PC-9 (cell line): ENCODE measurements at regions not wholly inside any gene's neighbourhood (a gene's known extent, or its start where the extent isn't known, plus 50 kb on each side); places are given as distances from the start of the nearest gene placed in this dataset.
A peak's percentile ranks its signal among the peaks of the same experiment; 100 is the strongest.

ENCODE experiments used
- BruUV-seq: library from RNA; stranded (reverse); fragments of 400-500 nt; replicated peaks from 2 replicates; lab custom pipeline; 2021; lab: Mats Ljungman, UMichigan
- CTCF ChIA-PET: fragments of 300-600 bp; sonication (Branson Sonifier 250); formaldehyde crosslinking; loops from one replicate; lab custom pipeline; 2022; ENCODE audit warnings: antibody characterized with exemption; lab: Charles Lee
- POLR2A ChIA-PET: fragments of 300-600 bp; sonication (Branson Sonifier 250); formaldehyde crosslinking; loops from one replicate; lab custom pipeline; 2022; ENCODE audit warnings: antibody characterized with exemption; ENCODE audit not compliant: unreplicated experiment; lab: Charles Lee
- DNase-seq, 2 experiments: peaks; one replicate each; pipeline versions ENCODE4 v3.0.0 to v3.0.0-alpha.2; 2015 to 2022; ENCODE audit warnings: mixed read lengths in 1 of 2
- H2AFZ ChIP-seq: fragments of 200-600 bp; sonication (generic); 2 replicates; pipeline ENCODE4 v1.8.1; 2017; ENCODE audit warnings: antibody characterized with exemption
- H3F3A ChIP-seq: fragments of 200-600 bp; sonication (generic); 2 replicates; pipeline ENCODE4 v1.8.1; 2017; ENCODE audit warnings: antibody characterized with exemption, mild to moderate bottlenecking, low read depth; ENCODE audit not compliant: insufficient read depth
- H3K27ac ChIP-seq: fragments of 200-600 bp; sonication (generic); 2 replicates; pipeline ENCODE4 v1.6.1; 2016; ENCODE audit warnings: mixed run types
- H3K27me3 ChIP-seq: fragments of 200-600 bp; sonication (generic); 2 replicates; pipeline ENCODE4 v1.6.1; 2016; ENCODE audit warnings: low read depth, mixed run types; ENCODE audit not compliant: insufficient read depth
- H3K36me3 ChIP-seq: fragments of 200-600 bp; sonication (generic); 2 replicates; pipeline ENCODE4 v1.6.1; 2016; ENCODE audit warnings: low read depth, mixed run types
- H3K4me1 ChIP-seq: fragments of 200-600 bp; sonication (generic); replicated peaks from 2 replicates; pipeline ENCODE4 v1.6.1; 2016; ENCODE audit warnings: mixed run types; ENCODE audit not compliant: insufficient read depth
- H3K4me2 ChIP-seq: fragments of 200-600 bp; sonication (generic); 2 replicates; pipeline ENCODE4 v1.6.1; 2017; ENCODE audit warnings: mixed run types
- H3K4me3 ChIP-seq: fragments of 200-600 bp; sonication (generic); 2 replicates; pipeline ENCODE4 v1.6.1; 2016; ENCODE audit warnings: mixed run types
- H3K79me2 ChIP-seq: fragments of 200-600 bp; sonication (generic); 2 replicates; pipeline ENCODE4 v1.6.1; 2017; ENCODE audit warnings: low read depth, mixed run types
- H3K9me2 ChIP-seq: fragments of 200-600 bp; sonication (generic); 2 replicates; pipeline ENCODE4 v1.8.1; 2017; ENCODE audit warnings: mild to moderate bottlenecking; ENCODE audit not compliant: insufficient read depth
- H3K9me3 ChIP-seq: fragments of 200-600 bp; sonication (generic); 2 replicates; pipeline ENCODE4 v1.8.1; 2016; ENCODE audit warnings: low read depth; ENCODE audit not compliant: insufficient read depth
- H4K20me1 ChIP-seq: fragments of 200-600 bp; sonication (generic); 2 replicates; pipeline ENCODE4 v1.8.1; 2017; ENCODE audit not compliant: insufficient read depth
- CTCF ChIP-seq: fragments of 200-600 bp; sonication (generic); conservative IDR thresholded peaks from 2 replicates; pipeline ENCODE4 v1.6.1; 2017; ENCODE audit warnings: mixed run types, antibody characterized with exemption, mild to moderate bottlenecking, moderate library complexity
- EZH2 ChIP-seq: fragments of 200-600 bp; sonication (generic); IDR thresholded peaks from 2 replicates; pipeline ENCODE4 v1.8.0; 2017; ENCODE audit warnings: antibody characterized with exemption, low read depth
- intact Hi-C: fragments of 100-400 bp; cut with micrococcal nuclease; formaldehyde crosslinking; loops from one replicate; pipeline ENCODE4 v1.10.0; 2022; ENCODE audit not compliant: unreplicated experiment

DNA sequence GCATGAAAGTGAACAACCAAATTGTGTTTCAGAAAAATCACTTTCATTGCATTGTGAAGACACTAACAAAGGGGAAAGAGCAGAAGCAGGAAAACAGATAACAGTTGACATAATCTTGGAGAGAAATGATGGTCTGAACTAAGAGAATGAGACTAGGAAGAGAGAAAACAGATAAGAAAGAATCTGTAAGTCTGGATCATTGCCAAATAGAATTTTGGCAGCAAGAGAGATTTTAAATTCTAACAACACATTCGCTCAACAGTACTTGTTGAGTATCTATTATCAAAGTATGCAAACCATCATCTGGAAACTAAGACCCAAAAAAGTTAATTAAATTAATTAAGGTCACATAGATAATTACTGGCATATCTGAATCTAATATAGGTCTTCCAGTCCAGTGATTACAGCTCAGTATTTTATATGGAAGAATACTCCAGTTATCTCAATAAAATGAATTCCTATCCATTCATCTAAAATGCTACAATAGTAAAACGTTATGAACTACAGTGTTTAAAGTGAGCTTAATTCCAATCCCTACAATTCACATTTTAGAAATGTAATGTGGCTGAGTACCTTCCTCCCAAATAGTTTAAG lies 166.7 kb upstream of the FAT3 start:
- Histone ChIP-seq H3K4me2 (no peak overlapping the region), H3K4me3 (no peak overlapping the region), H3K27me3 (no peaks in the 10 kb centered on the region), H3F3A (no peaks in the 10 kb centered on the region), H4K20me1 (no peaks in the 10 kb centered on the region), H3K79me2 (no peaks in the 10 kb centered on the region), H3K9me2 (no peaks in the 10 kb centered on the region), H3K9me3 (no peaks in the 10 kb centered on the region), H3K27ac (no peak overlapping the region), H3K4me1 (no peaks in the 10 kb centered on the region), H2AFZ (0 out of 2 replicates have a peak overlapping the region, but pooled peaks have one; percentile 23), H3K36me3 (no peaks in the 10 kb centered on the region)
- no peak for TF ChIP-seq EZH2
- no peak for TF ChIP-seq CTCF
- ChIA-PET POLR2A (no interaction called here), CTCF (no interaction called here)
- BruUV-seq: no TSS peak
- intact Hi-C loops: no loop called here
- DNase-seq: no peak

GRCh38 chr11:92053216-92053615 lies 171.4 kb upstream of the FAT3 start:
- Histone ChIP-seq H4K20me1 (no peaks in the 10 kb centered on the region), H3F3A (no peaks in the 10 kb centered on the region), H3K4me2 (no peak overlapping the region), H3K4me1 (0 out of 2 replicates have a peak, but pooled peaks cover 8% of the 10 kb centered on the region), H3K36me3 (no peaks in the 10 kb centered on the region), H3K27me3 (no peaks in the 10 kb centered on the region), H3K4me3 (no peak overlapping the region), H3K27ac (no peak overlapping the region), H3K79me2 (no peaks in the 10 kb centered on the region), H3K9me3 (no peaks in the 10 kb centered on the region), H3K9me2 (no peaks in the 10 kb centered on the region), H2AFZ (no peak overlapping the region)
- DNase-seq: no peak
- POLR2A ChIA-PET: no interaction called here
- intact Hi-C loops: no loop called here
- no TSS peak for BruUV-seq
- CTCF ChIA-PET: no interaction called here
- TF ChIP-seq CTCF: no peak
- no peak for TF ChIP-seq EZH2

DNA sequence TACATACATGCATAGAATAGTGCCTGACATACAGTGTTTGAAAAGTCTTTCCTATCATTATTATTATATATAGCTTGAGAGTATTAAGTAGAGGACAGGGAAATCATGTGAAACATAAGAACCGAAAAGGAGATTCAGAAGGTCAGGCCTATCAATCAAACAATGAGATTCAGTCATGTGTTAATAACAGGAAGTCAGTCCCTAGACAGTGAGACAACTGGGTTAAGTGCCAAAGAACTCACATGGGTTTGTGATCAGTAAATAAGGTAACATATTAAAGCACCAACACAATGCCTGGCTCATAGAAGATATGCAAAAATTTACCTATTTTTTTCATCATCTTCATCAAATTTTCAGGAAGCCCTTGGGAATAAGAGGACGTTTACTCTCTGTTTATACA lies 174.3 kb upstream of the FAT3 start:
- Histone ChIP-seq H2AFZ (no peak overlapping the region), H3K27ac (no peak overlapping the region), H3K4me1 (peaks cover 8% of the 10 kb centered on the region; the same call in 1 of the 2 replicates), H3K9me2 (no peaks in the 10 kb centered on the region), H3F3A (no peaks in the 10 kb centered on the region), H3K27me3 (no peaks in the 10 kb centered on the region), H3K4me3 (no peak overlapping the region), H3K79me2 (no peaks in the 10 kb centered on the region), H3K9me3 (no peaks in the 10 kb centered on the region), H3K36me3 (no peaks in the 10 kb centered on the region), H3K4me2 (no peak overlapping the region), H4K20me1 (no peaks in the 10 kb centered on the region)
- POLR2A ChIA-PET: interaction anchor here (0.5 kb wide), 1 partner anchor 115 kb away, joined by 3 read pairs; no protein-coding TSS in a partner anchor
- TF ChIP-seq EZH2 (no peak), CTCF (no peak)
- CTCF ChIA-PET: no interaction called here
- DNase-seq: no peak
- BruUV-seq: no TSS peak
- intact Hi-C loops: no loop called here
